CD4-positive, alpha-beta T cell treated with Interleukin-15 for 1 hour (primary cell): ENCODE measurements at regions not wholly inside any gene's neighbourhood (a gene's known extent, or its start where the extent isn't known, plus 50 kb on each side); places are given as distances from the start of the nearest gene placed in this dataset.
"Not testable (repeated sequence)": the region's sequence is repeated elsewhere in the genome, so short reads cannot be mapped to it uniquely, and the experiment has no call there.

Experiments
- DNase-seq: peaks from one replicate; pipeline ENCODE4 v3.0.0-alpha.2; 2020

- no peak for DNase-seq
Measured at GRCh38 chr4:163693776-163694175, 199.3 kb downstream of the TMA16 start.

DNA sequence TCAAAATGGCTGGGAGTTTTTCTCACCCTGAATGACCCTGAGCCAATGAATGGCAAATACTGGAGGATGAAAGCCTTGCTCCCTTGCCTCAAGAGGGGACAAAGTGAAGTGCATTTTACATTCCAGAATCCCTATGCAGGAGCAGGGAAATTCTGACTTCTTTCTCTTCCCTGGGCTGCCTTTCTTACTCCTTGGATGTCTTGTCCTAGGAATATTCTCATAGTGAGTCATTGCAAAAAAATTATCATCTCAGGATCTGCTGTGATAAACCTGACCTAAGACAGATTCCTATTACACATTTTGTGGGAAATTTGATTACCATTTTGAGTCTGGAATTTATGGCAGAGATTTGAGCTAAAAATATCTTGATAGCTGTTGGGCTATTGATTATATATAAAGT, 199.9 kb downstream of the TMA16 start:
- DNase-seq: no peak

- no peak for DNase-seq
Measured at GRCh38 chr4:163697121-163697520, 202.6 kb downstream of the TMA16 start.

- DNase-seq: not testable (repeated sequence)
Measured at GRCh38 chr4:163700383-163700782, 205.9 kb downstream of the TMA16 start.

GRCh38 chr4:163701916-163702315, 207.4 kb downstream of the TMA16 start:
- no peak for DNase-seq

DNA sequence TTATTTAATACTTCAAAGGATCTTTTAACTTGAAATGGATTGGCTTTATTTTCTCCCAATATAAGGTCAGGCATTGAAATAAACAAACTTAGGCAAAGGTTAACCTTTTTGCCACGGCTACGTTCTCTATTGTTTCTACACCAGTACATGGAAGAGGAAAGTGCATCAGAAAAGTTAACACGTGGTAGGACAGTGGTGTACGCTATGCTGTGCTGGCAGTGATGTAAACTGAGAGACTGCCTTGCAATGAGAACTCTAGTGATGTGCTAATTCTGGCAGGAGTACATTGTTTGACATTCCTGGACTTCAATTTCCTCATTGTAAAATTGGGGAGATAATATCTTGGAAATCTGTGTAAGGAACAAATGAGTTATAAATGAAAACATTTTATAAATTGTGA, 208.2 kb downstream of the TMA16 start:
- DNase-seq: no peak

DNA sequence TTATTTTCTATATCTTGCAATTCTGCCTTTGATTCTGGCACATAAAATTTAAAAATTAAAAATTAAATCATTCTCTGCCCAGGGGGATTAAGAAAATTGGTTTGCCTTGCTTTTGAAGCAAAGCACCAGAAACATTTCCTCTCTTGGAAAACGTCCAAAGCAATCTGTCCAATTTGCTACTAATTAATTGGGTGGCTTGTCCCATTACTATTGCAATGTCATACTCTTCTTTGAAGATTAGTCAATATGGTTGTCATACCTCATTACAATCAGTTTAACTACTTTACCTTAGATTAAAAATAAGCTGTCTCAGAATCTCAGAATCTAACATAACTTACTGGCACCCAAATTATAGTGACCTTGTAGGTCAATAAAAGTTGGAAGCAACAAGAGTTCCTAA, 208.8 kb downstream of the TMA16 start:
- DNase-seq: no peak

GRCh38 chr4:163707873-163708272, 213.4 kb downstream of the TMA16 start:
- DNase-seq: no peak

DNA sequence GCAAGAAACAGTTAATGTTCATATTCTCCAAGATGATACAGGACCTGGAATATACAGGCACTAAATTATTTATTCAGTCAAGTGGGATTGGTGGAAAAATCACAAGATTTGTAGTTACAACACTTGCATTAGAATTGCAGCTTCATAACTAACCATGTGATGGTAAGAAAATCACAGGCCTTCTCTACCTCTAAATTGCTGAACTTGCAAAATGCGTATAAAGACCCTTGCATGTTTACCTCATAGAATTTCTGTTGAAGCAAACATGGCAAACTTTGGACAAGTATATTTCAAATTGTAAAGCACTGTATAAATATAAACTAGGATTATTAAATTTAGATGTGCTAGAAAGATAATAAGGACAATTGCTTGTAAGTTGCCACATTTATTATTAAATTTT, 215.1 kb downstream of the TMA16 start:
- DNase-seq: no peak

- no peak for DNase-seq
Measured at GRCh38 chr4:163710158-163710557, 215.7 kb downstream of the TMA16 start.

- DNase-seq: not testable (repeated sequence)
Measured at GRCh38 chr4:163724495-163724894, 230.0 kb downstream of the TMA16 start.

DNA sequence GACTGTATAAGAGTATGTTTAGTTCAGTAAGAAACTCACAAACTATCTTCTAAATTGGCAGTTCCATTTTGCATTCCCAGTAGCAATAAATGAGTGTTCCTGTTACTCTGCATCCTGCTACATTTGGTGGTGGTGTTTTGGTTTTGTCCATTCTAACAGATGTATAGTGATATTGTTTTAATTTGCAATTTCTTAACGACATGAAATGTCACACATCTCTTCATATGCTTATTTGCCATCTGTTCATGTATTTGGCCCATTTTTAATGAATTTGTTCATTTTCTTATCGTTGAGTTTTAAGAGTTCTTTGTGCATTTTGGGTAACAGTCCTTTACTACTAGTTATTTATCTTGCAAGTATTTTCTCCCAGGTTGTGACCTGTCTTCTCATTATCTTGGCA, 232.2 kb downstream of the TMA16 start:
- DNase-seq: no peak

DNA sequence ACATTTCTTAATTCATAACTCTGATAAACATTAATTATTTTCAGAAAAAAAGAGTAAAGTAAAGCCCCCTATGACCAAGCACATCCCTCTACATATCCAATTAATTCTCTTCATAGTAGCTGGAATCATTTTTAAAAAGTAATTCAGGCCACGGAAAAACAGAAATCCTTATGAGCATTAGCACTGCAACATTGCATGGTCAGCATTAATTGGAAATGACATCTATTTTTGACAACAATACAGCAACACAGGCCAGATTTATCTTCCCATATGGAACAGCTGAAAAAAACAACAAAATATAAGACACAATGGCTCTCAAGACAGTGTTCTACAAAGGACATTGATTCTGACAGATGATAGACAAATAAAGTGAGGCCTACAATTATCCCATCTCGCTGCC, 236.6 kb downstream of the TMA16 start:
- DNase-seq: no peak

DNA sequence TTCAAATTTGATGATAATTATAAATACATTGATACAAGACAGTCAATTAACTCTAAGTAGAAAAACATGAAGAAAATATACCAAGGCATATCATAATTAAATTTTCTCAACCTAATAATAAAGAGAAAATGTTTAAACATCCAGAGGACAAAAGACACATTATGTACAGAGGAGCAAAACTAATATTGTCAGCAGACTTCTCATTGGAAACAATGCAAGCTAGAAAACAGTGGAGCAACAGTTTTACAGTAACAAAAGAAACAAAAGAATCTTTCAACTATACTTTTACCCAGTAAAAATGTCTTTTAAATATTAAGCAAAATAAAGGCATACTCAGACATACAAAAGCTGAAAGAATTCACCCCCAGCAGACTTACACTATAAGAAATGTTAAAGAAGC, 238.0 kb downstream of the TMA16 start:
- no peak for DNase-seq

DNA sequence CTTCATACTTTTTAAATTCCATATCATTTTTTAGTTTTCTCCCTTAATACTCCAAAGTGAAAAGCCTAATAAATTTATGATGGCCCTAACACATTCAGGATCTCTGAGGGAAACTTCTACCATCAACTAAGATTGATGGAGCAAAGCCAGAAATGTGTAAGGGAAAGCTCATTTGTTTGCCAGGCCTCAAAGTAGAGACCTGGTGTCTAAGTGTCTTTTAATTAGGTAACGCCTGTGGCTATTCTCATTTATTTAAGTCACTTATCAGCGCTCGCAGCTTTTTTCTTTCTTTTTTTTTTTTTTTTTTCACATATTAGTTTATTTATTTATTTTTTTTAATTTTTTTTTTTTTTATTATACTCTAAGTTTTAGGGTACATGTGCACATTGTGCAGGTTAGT, 242.4 kb downstream of the TMA16 start:
- no peak for DNase-seq

GRCh38 chr4:163737846-163738245, 243.4 kb downstream of the TMA16 start:
- DNase-seq: not testable (repeated sequence)

GRCh38 chr4:163738521-163738920, 244.0 kb downstream of the TMA16 start:
- DNase-seq: no peak

- no peak for DNase-seq
Measured at GRCh38 chr4:163744861-163745260, 250.4 kb downstream of the TMA16 start.

GRCh38 chr4:163747293-163747692, 252.8 kb downstream of the TMA16 start:
- no peak for DNase-seq

DNA sequence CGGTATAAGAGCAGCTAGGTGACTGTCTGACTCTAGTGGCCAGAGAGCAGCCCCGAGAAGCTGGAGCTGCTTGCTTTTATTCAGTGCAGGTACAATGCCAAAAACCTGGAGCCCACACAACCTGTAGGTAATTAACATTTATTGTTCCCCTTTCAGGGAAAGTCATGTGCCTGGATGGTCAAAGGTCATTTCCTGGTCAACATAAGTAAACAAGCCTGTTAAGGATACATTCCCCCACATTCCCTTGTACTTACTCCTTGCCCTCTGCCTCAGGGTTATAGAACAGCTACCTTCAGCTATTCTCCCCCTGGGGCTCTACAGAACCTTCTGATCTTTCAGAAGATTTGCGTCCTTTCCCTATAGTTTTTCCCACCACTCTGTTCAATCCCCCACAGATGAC, 253.4 kb downstream of the TMA16 start:
- DNase-seq: no peak

DNA sequence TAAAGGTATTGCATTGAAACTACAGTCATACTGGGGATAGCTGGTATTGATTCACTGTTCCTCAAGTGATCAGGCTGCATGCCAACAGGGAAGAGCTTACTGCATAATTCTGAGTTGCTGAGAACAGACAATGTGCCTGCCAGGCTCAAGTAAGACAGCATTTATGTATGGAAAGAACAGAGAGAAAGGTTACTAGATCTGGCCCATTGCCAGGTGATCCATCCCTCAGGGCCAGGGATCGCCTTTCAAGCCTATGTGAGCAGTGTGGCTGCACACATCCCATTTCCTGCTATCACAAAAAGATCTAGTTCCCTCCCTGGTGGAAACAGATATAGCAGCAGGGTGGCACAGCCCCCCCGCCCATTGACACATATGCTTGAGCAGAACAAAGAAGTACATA, 254.0 kb downstream of the TMA16 start:
- no peak for DNase-seq

DNA sequence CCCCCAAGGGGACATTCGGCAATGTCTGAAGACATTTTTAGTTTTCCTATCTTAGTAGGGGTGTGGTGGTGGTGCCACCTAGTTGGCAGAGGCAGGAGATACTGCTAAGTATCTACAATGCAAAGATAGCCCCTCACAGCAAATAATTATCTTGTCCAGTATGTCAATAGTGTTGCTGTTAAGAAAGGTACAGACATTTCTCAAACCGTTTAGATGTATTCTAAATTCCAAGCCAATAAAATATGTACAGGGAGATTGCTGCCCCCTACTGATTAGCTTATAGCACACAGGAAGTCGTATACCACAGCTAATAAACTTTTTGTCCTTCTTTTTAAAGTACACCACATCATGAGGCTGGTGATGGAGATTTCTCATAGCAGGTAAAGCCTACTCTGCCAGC, 260.5 kb downstream of the TMA16 start:
- no peak for DNase-seq

- DNase-seq: no peak
Measured at GRCh38 chr4:163757219-163757618, 262.7 kb downstream of the TMA16 start.

DNA sequence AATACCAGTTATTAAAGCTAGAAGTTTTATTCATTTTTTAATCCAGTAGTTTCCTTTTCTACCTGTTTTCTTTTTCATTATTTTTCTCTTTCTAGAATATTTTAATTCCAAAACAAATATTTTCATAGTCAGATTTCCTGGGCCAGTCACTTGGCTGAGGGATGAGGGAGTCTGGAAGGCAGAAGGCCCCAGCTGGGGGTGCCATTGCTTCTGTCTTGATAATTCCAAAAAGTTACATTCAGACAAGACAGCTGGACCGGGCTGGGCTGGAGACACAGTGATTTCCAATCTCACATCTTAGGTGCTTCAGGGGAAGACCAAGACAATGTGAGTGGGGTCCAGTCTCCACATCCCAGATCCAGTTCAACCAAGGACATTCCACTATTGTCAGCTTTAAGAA, 263.5 kb downstream of the TMA16 start:
- no peak for DNase-seq

- no peak for DNase-seq
Measured at GRCh38 chr4:163762741-163763140, 268.3 kb downstream of the TMA16 start.

DNA sequence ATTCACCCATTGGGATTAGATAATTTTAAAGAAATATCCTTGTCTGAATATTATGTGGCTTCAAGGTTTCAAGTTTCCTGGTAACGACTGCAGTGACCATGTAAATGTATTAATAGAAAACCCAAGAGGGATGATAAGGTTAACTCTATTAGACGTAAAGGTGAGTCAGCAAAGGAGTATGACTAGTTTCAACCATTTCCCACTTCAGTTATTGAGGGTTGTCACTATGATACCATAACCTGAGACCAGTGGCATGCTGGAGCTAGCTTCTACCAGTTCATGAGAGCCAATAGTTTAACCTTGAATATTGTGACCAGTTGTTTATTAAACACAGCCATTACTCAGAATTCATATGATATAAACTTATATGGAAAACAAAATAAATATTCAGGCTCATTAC, 270.1 kb downstream of the TMA16 start:
- DNase-seq: no peak
